ENCODE measurements at regions not wholly inside any gene's neighbourhood (a gene's known extent, or its start where the extent isn't known, plus 50 kb on each side); places are given as distances from the start of the nearest gene placed in this dataset.

DNA sequence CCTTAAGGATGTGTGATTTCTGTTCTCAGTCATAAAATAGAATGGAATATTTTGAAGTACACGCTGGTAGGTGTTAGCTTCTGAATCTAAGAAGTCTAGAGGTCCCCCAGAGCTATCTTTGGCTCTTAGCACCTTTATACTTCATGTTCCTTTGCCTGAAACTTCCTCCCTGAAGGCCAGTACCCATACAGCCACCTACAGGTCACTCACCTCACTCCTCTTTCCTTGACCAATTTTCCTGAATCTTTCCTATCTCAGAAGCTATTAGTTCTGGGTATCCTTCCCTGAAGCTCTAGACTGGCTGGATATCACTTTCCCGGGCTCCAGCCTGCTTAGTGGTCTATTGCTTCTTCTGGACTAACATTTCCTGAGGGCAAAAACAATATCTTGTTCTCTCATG, 93.4 kb upstream of the EDNRB start:
- TF ChIP-seq, protein P1, sequence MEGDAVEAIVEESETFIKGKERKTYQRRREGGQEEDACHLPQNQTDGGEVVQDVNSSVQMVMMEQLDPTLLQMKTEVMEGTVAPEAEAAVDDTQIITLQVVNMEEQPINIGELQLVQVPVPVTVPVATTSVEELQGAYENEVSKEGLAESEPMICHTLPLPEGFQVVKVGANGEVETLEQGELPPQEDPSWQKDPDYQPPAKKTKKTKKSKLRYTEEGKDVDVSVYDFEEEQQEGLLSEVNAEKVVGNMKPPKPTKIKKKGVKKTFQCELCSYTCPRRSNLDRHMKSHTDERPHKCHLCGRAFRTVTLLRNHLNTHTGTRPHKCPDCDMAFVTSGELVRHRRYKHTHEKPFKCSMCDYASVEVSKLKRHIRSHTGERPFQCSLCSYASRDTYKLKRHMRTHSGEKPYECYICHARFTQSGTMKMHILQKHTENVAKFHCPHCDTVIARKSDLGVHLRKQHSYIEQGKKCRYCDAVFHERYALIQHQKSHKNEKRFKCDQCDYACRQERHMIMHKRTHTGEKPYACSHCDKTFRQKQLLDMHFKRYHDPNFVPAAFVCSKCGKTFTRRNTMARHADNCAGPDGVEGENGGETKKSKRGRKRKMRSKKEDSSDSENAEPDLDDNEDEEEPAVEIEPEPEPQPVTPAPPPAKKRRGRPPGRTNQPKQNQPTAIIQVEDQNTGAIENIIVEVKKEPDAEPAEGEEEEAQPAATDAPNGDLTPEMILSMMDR (IDR thresholded peaks at IDR 0.05; ENCODE audit: unreplicated experiment) = no peak
- H3K9me3 Mint-ChIP-seq (ENCODE audit: unreplicated experiment) = no peaks in the 10 kb centered on the region
- H3K4me1 Mint-ChIP-seq (ENCODE audit: unreplicated experiment) = no peaks in the 10 kb centered on the region
- H3K27me3 Mint-ChIP-seq (ENCODE audit: unreplicated experiment) = no peaks in the 10 kb centered on the region
- H3K36me3 Mint-ChIP-seq (ENCODE audit: low read depth, unreplicated experiment) = no peaks in the 10 kb centered on the region
- no peak overlapping the region for H3K27ac Mint-ChIP-seq (ENCODE audit: unreplicated experiment)
- no peak overlapping the region for H3K4me3 Mint-ChIP-seq (ENCODE audit: unreplicated experiment)
- DNase-seq (ENCODE audit: low spot score) = no peak

DNA sequence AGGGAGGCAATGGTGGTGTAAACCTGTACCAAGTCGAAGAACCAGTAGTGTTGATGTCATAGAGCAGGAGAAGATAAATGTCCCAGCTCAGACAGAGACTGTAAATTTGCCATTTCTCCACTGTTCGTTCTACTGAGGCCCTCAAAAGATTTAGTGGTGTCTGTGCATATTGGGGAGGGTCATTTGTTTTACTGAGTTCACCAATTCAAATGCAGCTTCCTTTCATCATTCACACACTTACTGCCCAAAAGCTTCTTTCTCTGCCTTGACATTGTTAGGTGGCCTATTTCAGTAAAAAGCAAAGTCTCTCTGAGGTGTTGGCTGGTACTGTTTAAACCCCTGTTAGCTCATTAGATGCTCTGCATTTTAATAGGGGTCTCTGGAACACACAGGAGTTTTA, 86.2 kb upstream of the EDNRB start:
- no peak for DNase-seq (ENCODE audit: low spot score)
- TF ChIP-seq, protein P1 (IDR thresholded peaks at IDR 0.05; ENCODE audit: unreplicated experiment) = no peak
- Mint-ChIP-seq H3K4me1 (ENCODE audit: unreplicated experiment) (no peaks in the 10 kb centered on the region), H3K4me3 (ENCODE audit: unreplicated experiment) (no peak overlapping the region), H3K27ac (ENCODE audit: unreplicated experiment) (no peak overlapping the region), H3K9me3 (ENCODE audit: unreplicated experiment) (no peaks in the 10 kb centered on the region), H3K36me3 (ENCODE audit: low read depth, unreplicated experiment) (no peaks in the 10 kb centered on the region), H3K27me3 (ENCODE audit: unreplicated experiment) (peaks cover 1% of the 10 kb centered on the region)

DNA sequence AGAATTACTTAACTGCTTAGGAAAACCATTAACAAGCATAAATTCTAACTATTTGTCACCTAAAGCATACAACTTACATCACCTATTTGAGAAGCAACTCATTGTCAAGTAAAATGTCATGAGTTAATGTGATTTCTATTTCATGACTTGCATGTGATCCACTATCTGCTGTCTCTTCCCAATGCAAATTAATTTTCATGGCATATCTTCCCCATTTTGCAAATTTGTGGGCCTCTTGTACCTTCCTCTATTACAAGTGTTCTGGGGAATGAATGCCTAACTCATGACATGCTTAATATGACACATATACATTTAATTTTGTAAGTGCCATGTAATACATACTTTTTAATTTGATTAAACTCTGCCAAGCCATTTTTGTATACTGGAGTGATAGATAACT, 81.1 kb upstream of the EDNRB start:
- Mint-ChIP-seq H3K4me1 (ENCODE audit: unreplicated experiment) (no peaks in the 10 kb centered on the region), H3K27ac (ENCODE audit: unreplicated experiment) (no peak overlapping the region)

DNA sequence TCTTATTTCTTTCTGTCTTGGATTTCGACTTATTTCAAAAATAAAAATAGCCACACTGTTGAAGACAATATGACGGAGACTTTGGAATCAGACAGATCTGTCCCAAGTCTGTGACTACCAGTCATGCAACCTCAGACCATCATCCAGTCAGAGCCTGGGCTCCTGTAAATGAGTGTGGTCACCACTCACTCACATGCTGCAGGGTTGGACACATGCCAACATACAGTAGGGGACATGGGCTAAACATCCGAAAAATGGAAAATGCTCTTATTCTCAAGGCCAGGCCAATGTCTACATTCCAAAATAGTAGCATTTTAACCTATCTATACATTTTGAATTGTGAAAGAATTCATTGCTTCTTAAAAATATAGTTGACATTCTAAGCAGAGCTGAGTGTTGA, 75.5 kb upstream of the EDNRB start:
- no peaks in the 10 kb centered on the region for H3K9me3 Mint-ChIP-seq (ENCODE audit: unreplicated experiment)
- TF ChIP-seq, protein P1 (IDR thresholded peaks at IDR 0.05; ENCODE audit: unreplicated experiment) = no peak
- no peak overlapping the region for H3K4me3 Mint-ChIP-seq (ENCODE audit: unreplicated experiment)
- no peak overlapping the region for H3K27ac Mint-ChIP-seq (ENCODE audit: unreplicated experiment)
- no peaks in the 10 kb centered on the region for H3K4me1 Mint-ChIP-seq (ENCODE audit: unreplicated experiment)
- no peaks in the 10 kb centered on the region for H3K36me3 Mint-ChIP-seq (ENCODE audit: low read depth, unreplicated experiment)
- H3K27me3 Mint-ChIP-seq (ENCODE audit: unreplicated experiment) = no peaks in the 10 kb centered on the region
- DNase-seq (ENCODE audit: low spot score) = no peak

More for the DNA sequence above, 81.1 kb upstream of the EDNRB start:
- TF ChIP-seq, protein P1 (IDR thresholded peaks at IDR 0.05; ENCODE audit: unreplicated experiment) = no peak
- DNase-seq (ENCODE audit: low spot score) = no peak
- Mint-ChIP-seq H3K27me3 (ENCODE audit: unreplicated experiment) (peaks cover 1% of the 10 kb centered on the region), H3K9me3 (ENCODE audit: unreplicated experiment) (no peaks in the 10 kb centered on the region), H3K36me3 (ENCODE audit: low read depth, unreplicated experiment) (no peaks in the 10 kb centered on the region), H3K4me3 (ENCODE audit: unreplicated experiment) (no peak overlapping the region)

DNA sequence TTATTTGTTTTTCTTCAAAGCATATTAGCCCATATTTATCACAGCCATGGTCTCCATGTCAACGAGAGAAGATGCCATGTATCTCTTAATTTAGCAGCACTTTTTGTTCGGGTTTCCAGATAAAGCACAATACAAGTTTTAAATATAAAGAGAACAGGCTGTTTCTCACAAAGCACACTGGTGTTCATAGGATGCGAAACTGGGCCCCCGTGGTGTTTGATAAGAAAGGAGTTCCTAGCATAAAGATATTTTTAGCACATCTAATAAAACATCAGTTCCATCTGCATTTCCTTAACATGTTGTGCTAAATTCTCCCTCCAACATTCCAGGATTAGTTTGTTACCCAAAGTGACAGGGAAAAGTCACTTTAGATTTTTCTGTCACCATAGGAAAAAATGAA, 72.4 kb upstream of the EDNRB start:
- Mint-ChIP-seq H3K9me3 (ENCODE audit: unreplicated experiment) (no peaks in the 10 kb centered on the region), H3K27ac (ENCODE audit: unreplicated experiment) (no peak overlapping the region), H3K36me3 (ENCODE audit: low read depth, unreplicated experiment) (no peaks in the 10 kb centered on the region), H3K4me1 (ENCODE audit: unreplicated experiment) (no peaks in the 10 kb centered on the region), H3K4me3 (ENCODE audit: unreplicated experiment) (no peak overlapping the region), H3K27me3 (ENCODE audit: unreplicated experiment) (peaks cover 3% of the 10 kb centered on the region)
- no peak for DNase-seq (ENCODE audit: low spot score)
- TF ChIP-seq, protein P1 (IDR thresholded peaks at IDR 0.05; ENCODE audit: unreplicated experiment) = no peak
